RWPE2 (cell line): ENCODE measurements at regions not wholly inside any gene's neighbourhood (a gene's known extent, or its start where the extent isn't known, plus 50 kb on each side); places are given as distances from the start of the nearest gene placed in this dataset.
"Not testable (repeated sequence)": the region's sequence is repeated elsewhere in the genome, so short reads cannot be mapped to it uniquely, and the experiment has no call there.

ENCODE experiments used
- ATAC-seq: fragments of 200-7000 bp; cut with Tn5 transposase; 3 replicates; pipeline ENCODE4 v1.9.1; 2021; ENCODE audit warnings: low read depth
- DNase-seq: peaks from one replicate; pipeline ENCODE4 v3.0.0-alpha.2; 2020; ENCODE audit warnings: low spot score
- H3K27ac ChIP-seq: fragments of 450-650 bp; 2 replicates; pipeline ENCODE4 v1.5.1; 2017; ENCODE audit warnings: mild to moderate bottlenecking; ENCODE audit not compliant: poor library complexity, severe bottlenecking
- H3K27me3 ChIP-seq: fragments of 250-450 bp; sonication (Bioruptor Pico); 2 replicates; pipeline ENCODE4 v1.5.1; 2021; ENCODE audit warnings: mild to moderate bottlenecking, moderate library complexity; ENCODE audit not compliant: insufficient read depth, poor library complexity, severe bottlenecking
- H3K36me3 ChIP-seq: fragments of 250-450 bp; sonication (Bioruptor Pico); 2 replicates; pipeline ENCODE4 v1.5.1; 2020; ENCODE audit warnings: low read depth, mild to moderate bottlenecking, moderate library complexity
- H3K4me1 ChIP-seq: fragments of 250-450 bp; sonication (Bioruptor Pico); 2 replicates; pipeline ENCODE4 v1.5.1; 2021; ENCODE audit warnings: mild to moderate bottlenecking, moderate library complexity; ENCODE audit not compliant: insufficient read depth, poor library complexity, severe bottlenecking
- H3K4me3 ChIP-seq: fragments of 250-450 bp; sonication (Bioruptor Pico); 2 replicates; pipeline ENCODE4 v1.5.1; 2021; ENCODE audit warnings: mild to moderate bottlenecking, moderate library complexity; ENCODE audit not compliant: severe bottlenecking
- H3K9me3 ChIP-seq: fragments of 250-450 bp; sonication (Bioruptor Pico); 2 replicates; pipeline ENCODE4 v1.5.1; 2021; ENCODE audit warnings: mild to moderate bottlenecking, moderate library complexity; ENCODE audit not compliant: severe bottlenecking
- CTCF ChIP-seq: fragments of 450-650 bp; IDR thresholded peaks from one replicate; pipeline ENCODE4 v1.5.1; 2017; ENCODE audit warnings: mild to moderate bottlenecking, moderate library complexity; ENCODE audit not compliant: poor library complexity, severe bottlenecking

GRCh38 chr7:24152877-24153472 lies 131.0 kb upstream of the NPY start:
- Histone ChIP-seq H3K4me3 (no peak overlapping the region), H3K9me3 (no peaks in the 10 kb centered on the region), H3K27me3 (no peaks in the 10 kb centered on the region), H3K4me1 (peaks cover 4% of the 10 kb centered on the region), H3K36me3 (no peaks in the 10 kb centered on the region), H3K27ac (no peak overlapping the region)
- no peak for TF ChIP-seq CTCF
- no peak; the same call in 2 of the 3 replicates for ATAC-seq
- no peak for DNase-seq

GRCh38 chr7:24157666-24158065 lies 126.3 kb upstream of the NPY start:
- H3K4me3 ChIP-seq = no peak overlapping the region
- no peaks in the 10 kb centered on the region for H3K36me3 ChIP-seq
- ATAC-seq (no peak), DNase-seq (no peak)
- no peak overlapping the region for H3K27ac ChIP-seq
- no peak for TF ChIP-seq CTCF
- no peaks in the 10 kb centered on the region for H3K9me3 ChIP-seq
- no peaks in the 10 kb centered on the region for H3K27me3 ChIP-seq
- no peaks in the 10 kb centered on the region for H3K4me1 ChIP-seq

- ATAC-seq (no peak), DNase-seq (no peak)
- Histone ChIP-seq H3K27ac (no peak overlapping the region), H3K4me1 (no peaks in the 10 kb centered on the region), H3K9me3 (no peaks in the 10 kb centered on the region), H3K4me3 (no peak overlapping the region), H3K36me3 (no peaks in the 10 kb centered on the region), H3K27me3 (no peaks in the 10 kb centered on the region)
- TF ChIP-seq CTCF = no peak
Measured at GRCh38 chr7:24158975-24159374, 125.0 kb upstream of the NPY start.

- Histone ChIP-seq H3K9me3 (no peaks in the 10 kb centered on the region), H3K27ac (no peak overlapping the region), H3K4me1 (no peaks in the 10 kb centered on the region), H3K36me3 (no peaks in the 10 kb centered on the region), H3K4me3 (no peak overlapping the region), H3K27me3 (no peaks in the 10 kb centered on the region)
- ATAC-seq (no peak), DNase-seq (no peak)
- TF ChIP-seq CTCF = no peak
Measured at GRCh38 chr7:24164401-24164800, 119.6 kb upstream of the NPY start.

GRCh38 chr7:24169077-24169624 lies 114.8 kb upstream of the NPY start:
- TF ChIP-seq CTCF = no peak
- Histone ChIP-seq H3K9me3 (no peaks in the 10 kb centered on the region), H3K4me3 (no peak overlapping the region), H3K4me1 (no peaks in the 10 kb centered on the region), H3K36me3 (no peaks in the 10 kb centered on the region), H3K27me3 (no peaks in the 10 kb centered on the region), H3K27ac (no peak overlapping the region)
- DNase-seq = no peak
- ATAC-seq = no peak

GRCh38 chr7:24171951-24172350 lies 112.0 kb upstream of the NPY start:
- H3K4me3 ChIP-seq, H3K27me3 ChIP-seq, DNase-seq, H3K27ac ChIP-seq, ATAC-seq, H3K4me1 ChIP-seq, H3K36me3 ChIP-seq, H3K9me3 ChIP-seq: not testable (repeated sequence)
